A549 (cell line): ENCODE measurements at regions not wholly inside any gene's neighbourhood (a gene's known extent, or its start where the extent isn't known, plus 50 kb on each side); places are given as distances from the start of the nearest gene placed in this dataset.

ENCODE experiments used
- ATAC-seq, 2 experiments: fragments of 200-7000 bp in 1 of 2; fragments of >200 bp in 1 of 2; cut with Nextera tagmentation in 1 of 2; cut with Tn5 transposase in 1 of 2; 3 replicates each; pipeline versions ENCODE4 v1.8.0 to v1.9.1; 2018 to 2020; ENCODE audit warnings: mild to moderate bottlenecking in 1 of 2, moderate library complexity in 1 of 2
- CTCF ChIA-PET: fragments of 300-600 bp; sonication (Branson Sonifier 250); formaldehyde crosslinking; extraction: SDS; loops from one replicate; lab custom pipeline; 2021; ENCODE audit warnings: antibody characterized with exemption, inconsistent platforms; lab: Yijun Ruan, JAX
- POLR2A ChIA-PET: fragments of 350-600 bp; formaldehyde crosslinking; extraction: SDS; loops from one replicate; lab custom pipeline; 2021; ENCODE audit warnings: antibody characterized with exemption, inconsistent platforms; lab: Yijun Ruan, JAX
- DNase-seq, 2 experiments: peaks; one replicate each; pipeline versions ENCODE4 v3.0.0 to v3.0.0-alpha.2; 2011 to 2016; ENCODE audit warnings: low read depth in 1 of 2, low spot score in 1 of 2
- FAIRE-seq: peaks from 2 replicates; lab custom pipeline; 2011; peaks lifted over from hg19 to GRCh38; lab: Jason Lieb, UNC
- H3K27ac ChIP-seq, 2 experiments: fragments of >200 bp; sonication (Bioruptor Twin); formaldehyde crosslinking; 3 replicates each; pipeline ENCODE4 v1.5.1; 2016 to 2017
- H3K4me1 ChIP-seq: fragments of >200 bp; sonication (Bioruptor Twin); formaldehyde crosslinking; 3 replicates; pipeline ENCODE4 v1.6.1; 2016
- H3K4me2 ChIP-seq: fragments of >200 bp; sonication (Bioruptor Twin); formaldehyde crosslinking; 3 replicates; pipeline ENCODE4 v1.6.1; 2016
- H3K4me3 ChIP-seq: fragments of >200 bp; sonication (Bioruptor Twin); formaldehyde crosslinking; 3 replicates; pipeline ENCODE4 v1.5.1; 2016
- H3K9me3 ChIP-seq: fragments of >200 bp; sonication (Bioruptor Twin); formaldehyde crosslinking; 3 replicates; pipeline ENCODE4 v1.6.1; 2016
- ATOH8 ChIP-seq: fragments of 250-450 bp; sonication (Bioruptor Pico); IDR thresholded peaks from 2 replicates; pipeline ENCODE4 v1.5.0; 2020; ENCODE audit warnings: low read depth, mild to moderate bottlenecking, moderate library complexity
- BCL3 ChIP-seq: fragments of >200 bp; sonication (Bioruptor Twin); formaldehyde crosslinking; IDR thresholded peaks from 3 replicates; pipeline ENCODE4 v1.6.1; 2016
- CTCF ChIP-seq: fragments of >200 bp; sonication (Bioruptor Twin); formaldehyde crosslinking; IDR thresholded peaks from 3 replicates; pipeline ENCODE4 v1.5.1; 2016
- E2F6 ChIP-seq: IDR thresholded peaks from 2 replicates; pipeline ENCODE4 v1.6.1; 2012; ENCODE audit warnings: low read depth, borderline replicate concordance
- EHMT2 ChIP-seq: fragments of 200-600 bp; sonication (generic); IDR thresholded peaks from 2 replicates; pipeline ENCODE4 v1.6.1; 2016; ENCODE audit warnings: antibody characterized with exemption, low read depth, mild to moderate bottlenecking, moderate library complexity
- FOSL2 ChIP-seq, 2 experiments: fragments of 450-650 bp in 1 of 2; fragments of >200 bp in 1 of 2; sonication (Bioruptor Twin) in 1 of 2; formaldehyde crosslinking; IDR thresholded peaks; 2 replicates each; pipeline versions ENCODE4 v1.5.0 to v1.6.1; 2016 to 2020; ENCODE audit warnings: mild to moderate bottlenecking in 1 of 2, moderate library complexity in 1 of 2
- FOXS1 ChIP-seq: fragments of 250-450 bp; sonication (Bioruptor Pico); IDR thresholded peaks from 2 replicates; pipeline ENCODE4 v1.5.0; 2020; ENCODE audit warnings: mild to moderate bottlenecking, moderate library complexity
- HOXB13 ChIP-seq: fragments of 250-450 bp; sonication (Bioruptor Pico); IDR thresholded peaks from 2 replicates; pipeline ENCODE4 v1.5.0; 2020; ENCODE audit warnings: low read depth, mild to moderate bottlenecking, moderate library complexity
- HOXB5 ChIP-seq: fragments of 250-450 bp; sonication (Bioruptor Pico); IDR thresholded peaks from 2 replicates; pipeline ENCODE4 v1.5.0; 2020; ENCODE audit warnings: mild to moderate bottlenecking, moderate library complexity
- JUN ChIP-seq, 2 experiments: fragments of >200 bp; sonication (Bioruptor Twin); formaldehyde crosslinking; IDR thresholded peaks; 2 replicates in 1 of 2; 3 replicates in 1 of 2; pipeline ENCODE4 v1.6.1; 2016 to 2017
- KDM1A ChIP-seq: fragments of 200-600 bp; sonication (generic); IDR thresholded peaks from 2 replicates; pipeline ENCODE4 v1.6.1; 2016; ENCODE audit warnings: low read depth, mild to moderate bottlenecking
- KDM5A ChIP-seq: fragments of 200-600 bp; sonication (generic); IDR thresholded peaks from 2 replicates; pipeline ENCODE4 v1.6.1; 2016; ENCODE audit warnings: antibody characterized with exemption, mild to moderate bottlenecking
- MAFK ChIP-seq: fragments of 450-650 bp; IDR thresholded peaks from 2 replicates; pipeline ENCODE4 v1.6.1; 2014; ENCODE audit not compliant: partially characterized antibody
- POLR2A ChIP-seq: IDR thresholded peaks from 2 replicates; pipeline ENCODE4 v1.6.1; 2012; ENCODE audit warnings: mild to moderate bottlenecking, low read length
- RAD21 ChIP-seq, 2 experiments: fragments of >200 bp in 1 of 2; sonication (Bioruptor Twin) in 1 of 2; formaldehyde crosslinking in 1 of 2; IDR thresholded peaks in 1 of 2; conservative IDR thresholded peaks in 1 of 2; 2 replicates in 1 of 2; 3 replicates in 1 of 2; pipeline ENCODE4 v1.6.1; 2012 to 2018; ENCODE audit warnings: inconsistent platforms in 1 of 2
- RFX5 ChIP-seq: fragments of 450-650 bp; IDR thresholded peaks from 2 replicates; pipeline ENCODE4 v1.7.1; 2014; ENCODE audit warnings: antibody characterized with exemption, mild to moderate bottlenecking, moderate library complexity
- ZC3H11A ChIP-seq: fragments of 450-650 bp; IDR thresholded peaks from 2 replicates; pipeline ENCODE4 v1.6.1; 2014; ENCODE audit warnings: antibody characterized with exemption, mild to moderate bottlenecking
- ZNF302 ChIP-seq: fragments of 250-450 bp; sonication (Bioruptor Pico); IDR thresholded peaks from 2 replicates; pipeline ENCODE4 v1.9.0; 2021; ENCODE audit warnings: inconsistent platforms, mild to moderate bottlenecking, moderate library complexity
- WGBS: methylation state at CpG from one replicate; pipeline ENCODE4 v1.1.6; 2017; ENCODE audit errors: missing lambda C conversion rate; 5-methylcytosine and 5-hydroxymethylcytosine counted together

- Histone ChIP-seq H3K9me3 (no peaks in the 10 kb centered on the region), H3K4me2 (0 out of 3 replicates have a peak overlapping the region, but pooled peaks have one; percentile 7), H3K27ac (peak overlapping the region; percentile 70 to 78), H3K4me3 (no peak overlapping the region), H3K4me1 (peaks cover 70% of the 10 kb centered on the region)
- FAIRE-seq (no peak), DNase-seq (peak in 1 of 2 experiments; percentile 77), ATAC-seq (peak in 1 of 2 experiments; percentile 35; a peak in 2 of 6 replicates)
- 51% methylated on average over 4 of the region's 4 CpGs for WGBS
- POLR2A ChIA-PET: interaction anchor here (1.0 kb wide), 1 partner anchor 397 kb away, joined by 3 read pairs; no protein-coding TSS in a partner anchor
- CTCF ChIA-PET: interaction anchor here (1.0 to 1.8 kb wide), 4 partner anchors 38 to 451 kb away, joined by 3 read pairs; no protein-coding TSS in a partner anchor
- no peak for TF ChIP-seq ATOH8 (CRISPR knock-in tag)
- peak; percentile 6 to 26; a peak in 1 of 5 replicates for TF ChIP-seq RAD21 (conservative IDR thresholded peaks at IDR 0.05 in 1 of 2, IDR thresholded peaks at IDR 0.05 in 1 of 2)
These were observed 183.0 kb downstream of the MREG start for GRCh38 chr2:215830304-215830703.

GRCh38 chr2:215829261-215829660 lies 184.1 kb downstream of the MREG start:
- WGBS: 89% methylated on average over 8 of the region's 8 CpGs

More at GRCh38 chr2:215829261-215829660, 184.1 kb downstream of the MREG start:
- Histone ChIP-seq H3K4me1 (peaks cover 67% of the 10 kb centered on the region), H3K4me2 (no peak overlapping the region), H3K4me3 (no peak overlapping the region), H3K27ac (peak overlapping the region; percentile 79 to 86; a peak in 4 of 6 replicates), H3K9me3 (no peaks in the 10 kb centered on the region)
- no peak for TF ChIP-seq HOXB5
- TF ChIP-seq BCL3: no peak
- no peak for TF ChIP-seq RFX5
- no peak for TF ChIP-seq ZC3H11A
- no peak for TF ChIP-seq EHMT2
- no peak for TF ChIP-seq HOXB13 (CRISPR knock-in tag)
- no peak for TF ChIP-seq KDM5A
- TF ChIP-seq FOXS1: no peak
- TF ChIP-seq E2F6: no peak
- no peak for TF ChIP-seq FOSL2 (IDR thresholded peaks at IDR 0.05)
- no peak for TF ChIP-seq FOSL2 (CRISPR knock-in tag; IDR thresholded peaks at IDR 0.05)
- TF ChIP-seq KDM1A: no peak
- TF ChIP-seq CTCF: no peak
- TF ChIP-seq POLR2A: no peak
- TF ChIP-seq JUN (IDR thresholded peaks at IDR 0.05): no peak
- TF ChIP-seq RAD21 (conservative IDR thresholded peaks at IDR 0.05 in 1 of 2, IDR thresholded peaks at IDR 0.05 in 1 of 2): no peak
- no peak for TF ChIP-seq ZNF302 (CRISPR knock-in tag)
- no peak for TF ChIP-seq MAFK
- ChIA-PET CTCF (interaction anchor here (1.1 to 1.9 kb wide), 4 partner anchors 11 to 450 kb away, joined by 3 to 7 read pairs (median 4); no protein-coding TSS in a partner anchor), POLR2A (no interaction called here)
- DNase-seq: no peak
- no peak for ATAC-seq
- no peak for FAIRE-seq
